ENCODE measurements at regions not wholly inside any gene's neighbourhood (a gene's known extent, or its start where the extent isn't known, plus 50 kb on each side); places are given as distances from the start of the nearest gene placed in this dataset.
A peak's percentile ranks its signal among the peaks of the same experiment; 100 is the strongest.

- DNase-seq, result no peak
These were observed 540.5 kb upstream of the JAG1 start for GRCh38 chr20:11214256-11214840.

- DNase-seq, result no peak
These were observed 542.9 kb upstream of the JAG1 start for GRCh38 chr20:11216451-11217314.

- DNase-seq, result no peak
These were observed 543.8 kb upstream of the JAG1 start for GRCh38 chr20:11217326-11218172.

GRCh38 chr20:11218173-11218680, 544.4 kb upstream of the JAG1 start:
- no peak for DNase-seq

- DNase-seq, result no peak
These were observed 545.4 kb upstream of the JAG1 start for GRCh38 chr20:11219192-11219591.

GRCh38 chr20:11221046-11221445, 547.2 kb upstream of the JAG1 start:
- DNase-seq, result no peak

- DNase-seq, result no peak
These were observed 548.4 kb upstream of the JAG1 start for GRCh38 chr20:11222243-11222642.

- no peak for DNase-seq
These were observed 553.8 kb upstream of the JAG1 start for GRCh38 chr20:11227602-11228001.

GRCh38 chr20:11229772-11230171, 556.0 kb upstream of the JAG1 start:
- no peak for DNase-seq

GRCh38 chr20:11230999-11231398, 557.2 kb upstream of the JAG1 start:
- DNase-seq, result no peak

GRCh38 chr20:11231742-11232648, 558.2 kb upstream of the JAG1 start:
- DNase-seq, result no peak

GRCh38 chr20:11232896-11233295, 559.1 kb upstream of the JAG1 start:
- no peak for DNase-seq

GRCh38 chr20:11234181-11234580, 560.4 kb upstream of the JAG1 start:
- no peak for DNase-seq

- DNase-seq, result no peak
These were observed 560.8 kb upstream of the JAG1 start for GRCh38 chr20:11234608-11235007.

- DNase-seq, result peak; percentile 55
These were observed 561.3 kb upstream of the JAG1 start for GRCh38 chr20:11235058-11235457.

- no peak for DNase-seq
These were observed 568.5 kb upstream of the JAG1 start for GRCh38 chr20:11242320-11242719.

GRCh38 chr20:11245431-11245830, 571.6 kb upstream of the JAG1 start:
- DNase-seq, result no peak

- DNase-seq, result no peak
These were observed 572.5 kb upstream of the JAG1 start for GRCh38 chr20:11246251-11246775.

GRCh38 chr20:11247046-11248010, 573.5 kb upstream of the JAG1 start:
- DNase-seq, result no peak

- DNase-seq, result no peak
These were observed 574.2 kb upstream of the JAG1 start for GRCh38 chr20:11248011-11248409.

All from left kidney (tissue), 1 donor.